DND-41 (cell line): ENCODE measurements at regions not wholly inside any gene's neighbourhood (a gene's known extent, or its start where the extent isn't known, plus 50 kb on each side); places are given as distances from the start of the nearest gene placed in this dataset.

Experiments used
- ATAC-seq: fragments of 200-7000 bp; cut with Tn5 transposase; 3 replicates; pipeline ENCODE4 v1.9.1; 2021; ENCODE audit warnings: low read depth; ENCODE audit not compliant: insufficient read depth
- DNase-seq: peaks from one replicate; pipeline ENCODE4 v3.0.0-alpha.2; 2020
- H2AFZ ChIP-seq: 2 replicates; pipeline ENCODE4 v1.6.0; 2012; ENCODE audit warnings: low read depth, low read length
- H3K27ac ChIP-seq: 2 replicates; pipeline ENCODE4 v1.5.1; 2012; ENCODE audit warnings: low read length, inconsistent platforms
- H3K27me3 ChIP-seq: fragments of 200-600 bp; sonication (generic); 2 replicates; pipeline ENCODE4 v1.6.0; 2012; ENCODE audit warnings: low read length, mild to moderate bottlenecking, inconsistent platforms; ENCODE audit not compliant: insufficient read depth, poor library complexity
- H3K36me3 ChIP-seq: 2 replicates; pipeline ENCODE4 v1.5.1; 2012; ENCODE audit warnings: low read length, inconsistent platforms; ENCODE audit not compliant: insufficient read depth
- H3K4me1 ChIP-seq: 2 replicates; pipeline ENCODE4 v1.5.1; 2012; ENCODE audit warnings: mild to moderate bottlenecking, low read length; ENCODE audit not compliant: insufficient read depth
- H3K4me2 ChIP-seq: 2 replicates; pipeline ENCODE4 v1.6.0; 2012; ENCODE audit warnings: mild to moderate bottlenecking, moderate library complexity, low read length, inconsistent platforms; ENCODE audit not compliant: insufficient read depth
- H3K4me3 ChIP-seq, 2 experiments: fragments of 200-600 bp in 1 of 2; shearing (Covaris generic) in 1 of 2; 2 replicates each; pipeline ENCODE4 v1.5.1; 2012 to 2016; ENCODE audit warnings: inconsistent platforms in 2 of 2, low read length in 2 of 2, mild to moderate bottlenecking in 2 of 2, low read depth in 1 of 2, moderate library complexity in 1 of 2
- H3K79me2 ChIP-seq: 2 replicates; pipeline ENCODE4 v1.6.0; 2012; ENCODE audit warnings: low read length, inconsistent platforms; ENCODE audit not compliant: insufficient read depth
- H3K9ac ChIP-seq: 2 replicates; pipeline ENCODE4 v1.6.0; 2012; ENCODE audit warnings: low read depth, mild to moderate bottlenecking, inconsistent platforms, low read length, moderate library complexity
- H3K9me3 ChIP-seq: 2 replicates; pipeline ENCODE4 v1.5.1; 2012; ENCODE audit warnings: low read length, moderate library complexity, mild to moderate bottlenecking, inconsistent platforms; ENCODE audit not compliant: insufficient read depth, severe bottlenecking
- H4K20me1 ChIP-seq: 2 replicates; pipeline ENCODE4 v1.6.0; 2012; ENCODE audit warnings: low read length; ENCODE audit not compliant: insufficient read depth
- CTCF ChIP-seq: IDR thresholded peaks from 2 replicates; pipeline ENCODE4 v1.5.1; 2012; ENCODE audit warnings: borderline replicate concordance, low read length, moderate library complexity, mild to moderate bottlenecking; ENCODE audit not compliant: poor library complexity, severe bottlenecking; ENCODE audit errors: extremely low read depth
- EZH2 ChIP-seq: IDR thresholded peaks from 3 replicates; pipeline ENCODE4 v1.6.1; 2012; ENCODE audit warnings: borderline replicate concordance, low read depth, mild to moderate bottlenecking, moderate library complexity, low read length, inconsistent platforms; ENCODE audit not compliant: severe bottlenecking

- Histone ChIP-seq H3K27me3 (no peaks in the 10 kb centered on the region), H3K4me2 (no peak overlapping the region), H3K4me1 (no peaks in the 10 kb centered on the region), H3K36me3 (no peaks in the 10 kb centered on the region), H3K27ac (no peak overlapping the region), H3K9ac (no peak overlapping the region), H2AFZ (no peak overlapping the region), H3K4me3 (no peak overlapping the region), H3K9me3 (no peaks in the 10 kb centered on the region), H4K20me1 (0 out of 2 replicates have a peak, but pooled peaks cover 5% of the 10 kb centered on the region), H3K79me2 (no peaks in the 10 kb centered on the region)
- ATAC-seq: no peak
- DNase-seq: no peak
- TF ChIP-seq EZH2: no peak
- no peak for TF ChIP-seq CTCF
Observed at GRCh38 chr1:29698626-29699025, 462.3 kb downstream of the PTPRU start.

GRCh38 chr1:29698033-29698432, 461.7 kb downstream of the PTPRU start:
- no peaks in the 10 kb centered on the region for H3K4me1 ChIP-seq
- no peak overlapping the region for H3K4me2 ChIP-seq
- 0 out of 2 replicates have a peak, but pooled peaks cover 5% of the 10 kb centered on the region for H4K20me1 ChIP-seq
- no peaks in the 10 kb centered on the region for H3K36me3 ChIP-seq
- H3K27me3 ChIP-seq: no peaks in the 10 kb centered on the region
- ATAC-seq (no peak), DNase-seq (peak; percentile 7)
- H2AFZ ChIP-seq: no peak overlapping the region
- H3K79me2 ChIP-seq: no peaks in the 10 kb centered on the region
- no peak overlapping the region for H3K4me3 ChIP-seq
- peak; percentile 39 for TF ChIP-seq CTCF
- TF ChIP-seq EZH2: no peak
- no peaks in the 10 kb centered on the region for H3K9me3 ChIP-seq
- H3K9ac ChIP-seq: no peak overlapping the region
- H3K27ac ChIP-seq: no peak overlapping the region

- Histone ChIP-seq H3K79me2 (no peaks in the 10 kb centered on the region), H3K4me1 (no peaks in the 10 kb centered on the region), H3K9me3 (no peaks in the 10 kb centered on the region), H3K36me3 (no peaks in the 10 kb centered on the region), H3K27ac (no peak overlapping the region), H4K20me1 (0 out of 2 replicates have a peak, but pooled peaks cover 5% of the 10 kb centered on the region), H2AFZ (no peak overlapping the region), H3K27me3 (no peaks in the 10 kb centered on the region), H3K9ac (no peak overlapping the region), H3K4me3 (no peak overlapping the region), H3K4me2 (no peak overlapping the region)
- TF ChIP-seq EZH2 (no peak), CTCF (no peak)
- DNase-seq (no peak), ATAC-seq (no peak)
Observed at GRCh38 chr1:29697391-29697780, 461.1 kb downstream of the PTPRU start.
